NCI-H1048 (cell line): ENCODE measurements at regions not wholly inside any gene's neighbourhood (a gene's known extent, or its start where the extent isn't known, plus 50 kb on each side); places are given as distances from the start of the nearest gene placed in this dataset.
"Not testable (repeated sequence)": the region's sequence is repeated elsewhere in the genome, so short reads cannot be mapped to it uniquely, and the experiment has no call there.

Experiments used
- DNase-seq: peaks from one replicate; lab custom pipeline; 2025; lab: John Stamatoyannopoulos, UW

GRCh38 chr5:42894057-42894456 is 82.4 kb upstream of the SELENOP start:
- no peak for DNase-seq

DNA sequence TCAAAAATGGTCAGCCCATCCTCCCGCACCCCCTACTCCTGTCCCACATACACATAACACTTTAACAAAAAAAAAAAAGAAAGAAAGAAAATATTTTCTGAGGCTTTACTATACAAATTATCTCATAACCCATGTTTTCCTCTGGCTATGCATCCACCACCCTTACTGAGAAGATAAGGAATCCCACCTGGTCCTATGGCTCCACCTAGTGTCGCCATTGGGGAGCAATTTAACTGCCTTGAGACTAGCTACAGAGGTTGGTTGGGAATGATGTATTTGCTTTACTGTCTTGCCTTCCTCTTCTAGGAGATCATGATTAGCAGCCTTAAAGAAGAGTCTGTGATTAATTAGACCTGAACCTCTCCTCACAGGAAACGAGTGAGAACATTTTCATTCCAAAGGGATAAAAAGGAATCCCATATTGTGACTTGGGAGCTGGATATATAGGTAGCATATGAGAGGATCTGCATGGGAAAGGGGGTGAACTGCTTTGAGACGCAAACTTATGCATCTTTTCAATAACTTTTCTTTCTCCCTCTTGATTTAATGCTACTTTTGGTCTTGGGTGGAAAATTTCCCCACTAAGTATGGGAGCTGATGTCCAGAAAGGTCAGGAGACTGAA is 77.7 kb upstream of the SELENOP start:
- peak; percentile 48 for DNase-seq

DNA sequence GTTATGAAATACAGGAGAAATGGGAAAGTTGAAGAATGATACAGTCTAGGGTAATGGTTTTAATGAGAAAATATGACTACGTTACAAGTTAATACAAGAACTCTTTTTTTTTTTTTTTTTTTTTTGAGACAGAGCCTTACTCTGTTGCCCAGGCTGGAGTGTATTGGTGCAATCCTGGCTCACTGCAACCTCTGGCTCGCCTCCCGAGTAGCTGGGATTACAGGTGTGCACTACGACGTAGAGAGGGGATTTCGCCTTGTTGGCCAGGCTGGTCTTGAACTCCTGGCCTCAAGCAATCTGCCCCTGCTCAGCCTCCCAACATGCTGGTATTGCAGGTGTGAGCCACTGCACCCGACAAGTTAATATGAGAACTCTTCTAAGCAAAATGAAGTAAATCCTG is 77.1 kb upstream of the SELENOP start:
- DNase-seq, result no peak

- DNase-seq, result no peak
Observed at GRCh38 chr5:42887575-42887974, 75.9 kb upstream of the SELENOP start.

DNA sequence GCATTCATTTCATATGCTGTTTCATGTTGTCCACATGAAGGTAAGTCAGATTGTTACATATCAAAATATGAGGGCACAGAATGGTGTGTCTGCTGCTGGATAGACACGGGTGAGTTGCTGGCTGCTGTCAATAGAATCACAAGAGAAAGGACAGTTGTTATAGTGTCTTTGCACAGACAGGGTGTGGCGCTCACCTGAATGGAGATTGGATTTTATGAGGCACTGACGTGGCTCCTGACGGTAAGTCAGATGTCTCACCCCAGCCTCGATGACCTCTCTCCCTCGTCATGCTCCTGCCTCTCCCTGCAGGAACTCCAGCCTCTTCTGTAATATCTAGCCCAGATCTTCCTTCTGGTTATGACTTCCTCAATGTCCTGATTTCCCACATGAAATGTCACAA is 75.4 kb upstream of the SELENOP start:
- no peak for DNase-seq

GRCh38 chr5:42886635-42887034 is 74.9 kb upstream of the SELENOP start:
- DNase-seq, result no peak

DNA sequence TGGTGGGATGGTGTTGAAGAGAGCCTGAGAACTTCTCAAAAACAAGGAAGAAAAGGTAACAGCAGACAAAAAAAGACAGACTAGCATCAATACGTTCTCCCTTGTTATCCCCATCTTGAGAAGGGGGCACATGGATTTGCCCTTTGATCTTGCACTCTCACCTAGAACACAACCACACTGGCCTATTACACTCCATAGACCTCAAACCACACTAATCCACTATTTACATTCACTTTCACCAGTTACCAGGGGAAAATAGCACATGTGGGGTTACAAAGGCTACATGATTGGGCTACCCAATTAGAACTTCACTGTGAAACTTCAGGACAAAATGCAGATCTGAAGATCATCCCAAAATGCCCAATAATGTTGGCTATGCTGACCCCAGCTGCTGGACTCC is 72.6 kb upstream of the SELENOP start:
- no peak for DNase-seq

DNA sequence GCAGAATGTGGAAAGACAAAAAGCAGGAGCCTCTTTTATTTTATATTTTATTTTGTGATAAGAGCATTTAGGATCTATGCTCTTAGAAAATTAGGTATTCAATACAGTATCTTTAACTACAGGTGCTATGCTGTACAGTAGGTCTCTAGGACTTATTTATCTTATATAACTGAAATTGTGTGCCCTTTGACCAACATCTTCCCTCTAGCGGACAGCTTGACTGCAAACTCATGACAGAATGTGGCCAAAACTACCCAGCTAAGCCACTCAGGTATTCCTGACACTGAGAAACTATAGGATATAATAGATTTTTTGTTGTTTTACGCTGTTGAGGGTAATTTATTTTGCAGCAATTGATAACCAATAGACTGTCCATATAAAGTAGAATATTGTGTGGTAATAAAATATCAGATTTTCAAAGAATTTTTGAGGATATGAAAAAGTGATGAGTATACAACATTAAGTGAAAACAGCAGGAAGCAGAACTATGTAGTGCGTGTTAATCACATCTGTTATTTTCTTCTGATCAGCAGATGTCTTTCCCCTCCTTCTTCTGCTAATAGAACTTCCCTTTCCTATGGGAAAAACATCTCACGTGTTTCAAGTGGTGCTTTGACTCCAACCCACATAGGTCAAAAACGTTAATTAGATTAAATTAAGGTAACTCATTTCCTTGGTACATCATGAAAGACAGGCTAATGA is 69.9 kb upstream of the SELENOP start:
- no peak for DNase-seq

DNA sequence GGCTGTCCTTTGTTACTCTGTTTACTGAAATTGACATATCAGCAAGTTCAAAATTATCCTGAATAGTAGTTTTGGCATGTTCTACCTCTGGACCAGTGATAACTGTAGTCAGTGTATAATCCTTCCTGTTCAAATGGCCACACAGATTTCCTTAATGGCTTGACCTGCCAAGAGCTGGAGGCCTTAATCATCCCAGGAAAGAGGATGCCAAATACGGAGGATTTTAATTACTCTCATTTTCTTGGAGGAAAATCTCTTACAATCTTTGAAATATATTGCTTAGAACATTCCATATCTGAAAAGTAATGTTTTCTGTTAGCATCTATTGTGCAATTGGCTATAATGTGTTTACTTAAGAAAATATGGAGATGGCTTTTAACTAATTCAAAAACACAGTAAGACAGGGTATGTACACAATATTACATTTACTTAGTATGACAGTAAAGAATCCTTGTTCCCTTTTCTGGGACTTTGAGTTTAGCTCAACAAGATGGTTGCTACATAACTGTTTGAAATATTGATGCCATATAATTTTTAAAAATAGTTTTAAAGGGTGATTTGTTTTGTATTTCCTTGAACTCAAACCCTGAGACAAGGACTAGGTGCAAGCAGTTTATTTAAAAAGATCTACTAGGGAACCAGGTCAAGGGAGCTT is 68.9 kb upstream of the SELENOP start:
- no peak for DNase-seq

DNA sequence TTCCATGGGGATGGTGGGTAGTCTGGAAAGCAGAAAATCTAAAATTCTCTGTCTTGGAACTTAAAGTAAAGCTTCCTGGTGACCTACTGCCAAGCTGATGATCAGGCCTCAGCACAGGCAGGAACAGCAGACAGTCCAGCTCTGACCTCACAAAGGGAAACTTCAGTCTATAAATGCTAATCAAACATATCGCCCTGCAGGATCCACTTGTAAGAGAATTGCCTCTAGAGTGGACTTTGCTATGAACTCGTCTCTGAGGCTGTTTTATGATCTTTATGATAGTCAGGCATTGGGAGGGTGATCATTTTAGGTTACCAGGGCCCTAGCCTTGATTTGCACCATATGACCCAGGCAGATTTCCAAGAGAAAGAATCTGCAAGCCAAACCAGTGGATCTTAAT is 67.6 kb upstream of the SELENOP start:
- DNase-seq, result no peak

DNA sequence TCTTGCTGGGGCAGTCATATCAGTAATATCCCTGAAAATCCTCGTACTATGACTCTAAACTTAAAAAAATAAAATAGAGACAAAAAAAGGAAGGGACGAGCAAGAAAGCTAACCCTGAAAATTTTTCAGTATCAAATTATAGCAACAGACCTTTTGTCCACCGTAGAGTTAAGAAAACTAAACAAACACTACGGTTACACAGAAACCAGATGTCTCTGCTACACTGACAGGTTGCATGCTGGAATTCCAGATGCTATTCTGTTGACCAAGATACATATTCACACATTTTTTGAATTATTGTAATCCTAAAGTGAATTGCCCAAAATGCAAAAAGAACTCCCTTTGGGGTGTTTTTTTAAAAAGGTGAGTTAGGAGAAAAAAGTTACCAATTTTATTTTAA is 66.9 kb upstream of the SELENOP start:
- DNase-seq, result no peak

- no peak for DNase-seq
Observed at GRCh38 chr5:42878041-42878440, 66.3 kb upstream of the SELENOP start.

GRCh38 chr5:42877431-42877830 is 65.7 kb upstream of the SELENOP start:
- no peak for DNase-seq

GRCh38 chr5:42876375-42876844 is 64.7 kb upstream of the SELENOP start:
- no peak for DNase-seq

DNA sequence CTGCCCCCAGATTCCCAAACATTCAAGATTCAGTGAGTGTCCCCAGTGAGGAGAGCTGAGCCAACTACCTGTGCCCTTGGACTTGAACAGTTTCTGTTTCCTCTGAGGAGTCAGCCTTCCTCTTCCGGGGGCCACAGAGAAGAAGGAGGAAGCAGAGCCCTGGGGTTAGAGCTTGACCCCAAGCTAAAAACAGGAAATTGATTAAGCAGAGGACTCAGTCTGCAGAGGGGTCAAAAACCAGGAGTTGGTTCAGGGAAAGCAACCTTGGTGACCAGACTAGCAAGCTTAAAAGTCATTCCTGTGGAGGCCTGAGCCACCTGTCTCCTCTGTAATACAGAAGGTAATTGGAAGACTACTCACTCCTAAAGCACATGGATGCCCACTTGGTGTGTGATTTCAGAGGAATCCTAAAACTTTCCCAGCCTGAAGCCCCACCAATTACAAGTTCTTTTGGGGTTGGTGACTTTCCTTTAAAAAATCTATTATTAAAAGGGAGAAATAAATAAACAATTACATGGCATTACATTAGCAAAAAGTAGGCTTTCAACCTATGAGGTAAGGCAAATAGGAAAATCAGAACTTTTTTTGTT is 64.2 kb upstream of the SELENOP start:
- DNase-seq, result no peak

DNA sequence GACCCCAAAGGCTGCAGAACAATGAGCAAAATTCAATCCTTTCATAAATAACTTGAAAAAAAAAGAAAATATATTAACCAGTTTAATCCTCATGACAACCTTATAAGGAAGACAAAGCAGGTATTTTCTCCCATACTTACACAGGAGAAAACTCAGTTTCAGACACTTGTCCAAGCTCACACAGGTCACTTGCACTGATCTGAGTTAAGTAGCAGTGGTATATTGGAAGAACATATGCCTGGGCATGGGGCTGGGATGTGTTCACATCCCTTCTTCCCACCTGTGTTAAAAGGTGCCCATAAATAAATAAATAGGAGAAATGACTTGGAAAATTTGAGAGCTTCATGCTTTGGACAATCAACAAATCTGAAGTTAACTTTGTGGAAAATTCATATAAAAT is 63.5 kb upstream of the SELENOP start:
- no peak for DNase-seq

- DNase-seq, result no peak
Observed at GRCh38 chr5:42874621-42875198, 63.0 kb upstream of the SELENOP start.

GRCh38 chr5:42872865-42873264 is 61.2 kb upstream of the SELENOP start:
- DNase-seq, result no peak

DNA sequence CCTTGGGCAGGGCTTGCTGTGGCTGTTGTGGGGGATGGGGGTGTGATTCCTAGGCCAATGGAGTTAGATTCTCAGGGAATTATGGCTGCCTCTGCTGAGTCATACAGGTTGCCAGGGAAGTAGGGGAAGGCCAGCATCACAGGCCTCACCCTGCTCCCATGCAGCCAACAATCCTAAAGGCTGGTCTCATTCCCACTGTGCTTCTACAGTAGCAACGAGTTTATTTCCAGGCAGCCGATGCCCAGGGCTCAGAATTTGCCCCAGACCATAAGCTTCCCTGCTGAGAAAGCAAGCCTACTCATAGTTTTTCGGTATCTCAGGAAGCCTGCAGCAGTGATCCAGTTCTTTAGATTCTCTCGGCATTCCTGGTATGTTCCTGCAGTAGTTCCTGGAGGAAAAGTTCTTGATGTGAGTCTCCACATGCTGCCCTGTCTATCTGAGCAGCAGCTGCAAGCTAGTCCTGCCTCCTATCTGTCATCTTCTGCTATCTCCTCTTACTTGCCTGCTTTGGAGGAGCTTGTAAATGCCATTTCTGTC is 59.3 kb upstream of the SELENOP start:
- DNase-seq, result no peak

DNA sequence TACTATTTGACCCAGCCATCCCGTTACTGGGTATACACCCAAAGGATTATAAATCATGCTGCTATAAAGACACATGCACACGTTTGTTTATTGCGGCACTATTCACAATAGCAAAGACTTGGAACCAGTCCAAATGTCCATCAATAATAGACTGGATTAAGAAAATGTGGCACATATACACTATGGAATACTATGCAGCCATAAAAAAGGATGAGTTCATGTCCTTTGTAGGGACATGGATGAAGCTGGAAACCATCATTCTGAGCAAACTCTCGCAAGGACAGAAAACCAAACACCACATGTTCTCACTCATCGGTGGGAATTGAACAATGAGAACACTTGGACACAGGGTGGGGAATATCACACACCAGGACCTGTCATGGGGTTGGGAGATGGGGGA is 56.7 kb upstream of the SELENOP start:
- DNase-seq, result not testable (repeated sequence)

DNA sequence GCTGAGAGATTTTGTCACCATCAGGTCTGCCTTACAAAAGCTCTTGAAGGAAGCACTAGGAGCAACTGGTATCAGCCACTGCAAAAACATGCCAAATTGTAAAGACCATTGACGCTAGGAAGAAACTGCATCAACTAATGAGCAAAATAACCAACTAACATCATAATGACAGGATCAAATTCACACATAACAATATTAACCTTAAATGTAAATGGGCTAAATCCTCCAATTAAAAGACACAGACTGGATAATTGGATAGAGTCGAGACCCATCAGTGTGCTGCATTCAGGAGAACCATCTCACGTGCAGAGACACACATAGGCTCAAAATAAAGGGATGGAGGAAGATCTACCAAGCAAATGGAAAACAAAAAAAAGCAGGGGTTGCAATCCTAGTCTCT is 53.1 kb upstream of the SELENOP start:
- not testable (repeated sequence) for DNase-seq
